H9 (cell line): ENCODE measurements at regions not wholly inside any gene's neighbourhood (a gene's known extent, or its start where the extent isn't known, plus 50 kb on each side); places are given as distances from the start of the nearest gene placed in this dataset.

Experiments used
- DNase-seq: peaks from one replicate; pipeline ENCODE4 v3.0.0-alpha.2; 2017
- H2AFZ ChIP-seq: one replicate; pipeline ENCODE4 v1.6.1; 2013; ENCODE audit warnings: mild to moderate bottlenecking, low read length, control low read depth, moderate library complexity
- H2AK5ac ChIP-seq: 2 replicates; pipeline ENCODE4 v1.6.1; 2013; ENCODE audit warnings: low read length, control low read depth, mixed read lengths; ENCODE audit not compliant: insufficient read length
- H2BK120ac ChIP-seq: one replicate; pipeline ENCODE4 v1.6.1; 2013; ENCODE audit warnings: low read depth, mild to moderate bottlenecking, low read length, control low read depth, inconsistent platforms; ENCODE audit not compliant: poor library complexity, severe bottlenecking
- H2BK12ac ChIP-seq: 2 replicates; pipeline ENCODE4 v1.6.1; 2013; ENCODE audit warnings: low read length, control low read depth, mixed read lengths, low read depth; ENCODE audit not compliant: insufficient read length
- H2BK15ac ChIP-seq: 2 replicates; pipeline ENCODE4 v1.6.1; 2013; ENCODE audit warnings: low read depth, low read length, control low read depth
- H2BK20ac ChIP-seq: one replicate; pipeline ENCODE4 v1.6.1; 2013; ENCODE audit warnings: low read depth, mild to moderate bottlenecking, low read length, control low read depth, inconsistent platforms; ENCODE audit not compliant: poor library complexity, severe bottlenecking
- H2BK5ac ChIP-seq: 2 replicates; pipeline ENCODE4 v1.6.1; 2013; ENCODE audit warnings: low read length, control low read depth, mixed read lengths; ENCODE audit not compliant: insufficient read length
- H3K14ac ChIP-seq: 2 replicates; pipeline ENCODE4 v1.6.1; 2013; ENCODE audit warnings: low read length, control low read depth; ENCODE audit not compliant: insufficient read depth
- H3K18ac ChIP-seq: 2 replicates; pipeline ENCODE4 v1.6.1; 2013; ENCODE audit warnings: low read depth, mild to moderate bottlenecking, mixed read lengths, low read length, control low read depth; ENCODE audit not compliant: insufficient read length
- H3K23ac ChIP-seq: 2 replicates; pipeline ENCODE4 v1.6.1; 2013; ENCODE audit warnings: low read length, control low read depth, mixed read lengths, low read depth; ENCODE audit not compliant: insufficient read length
- H3K23me2 ChIP-seq: 2 replicates; pipeline ENCODE4 v1.6.1; 2013; ENCODE audit warnings: low read depth, mild to moderate bottlenecking, mixed read lengths, low read length, control low read depth; ENCODE audit not compliant: insufficient read length, poor library complexity, severe bottlenecking
- H3K27ac ChIP-seq: 2 replicates; pipeline ENCODE4 v1.5.1; 2013; ENCODE audit warnings: low read length, control low read depth, mixed read lengths, low read depth; ENCODE audit not compliant: insufficient read length
- H3K27me3 ChIP-seq: 2 replicates; pipeline ENCODE4 v1.6.1; 2013; ENCODE audit warnings: low read length, control low read depth, inconsistent platforms; ENCODE audit not compliant: insufficient read depth
- H3K4ac ChIP-seq: 2 replicates; pipeline ENCODE4 v1.6.1; 2013; ENCODE audit warnings: low read depth, mild to moderate bottlenecking, control low read depth, inconsistent platforms, low read length, moderate library complexity
- H3K4me1 ChIP-seq: 2 replicates; pipeline ENCODE4 v1.6.1; 2013; ENCODE audit warnings: low read length, control low read depth, inconsistent platforms; ENCODE audit not compliant: insufficient read depth
- H3K4me2 ChIP-seq: 2 replicates; pipeline ENCODE4 v1.6.1; 2013; ENCODE audit warnings: low read length, control low read depth, mixed read lengths; ENCODE audit not compliant: insufficient read length, insufficient read depth
- H3K56ac ChIP-seq: 2 replicates; pipeline ENCODE4 v1.6.1; 2013; ENCODE audit warnings: low read depth, mild to moderate bottlenecking, mixed read lengths, low read length, control low read depth; ENCODE audit not compliant: insufficient read length
- H3K79me1 ChIP-seq: 2 replicates; pipeline ENCODE4 v1.6.1; 2013; ENCODE audit warnings: low read depth, mild to moderate bottlenecking, moderate library complexity, low read length, control low read depth, inconsistent platforms; ENCODE audit not compliant: insufficient read depth, poor library complexity, severe bottlenecking
- H3K79me2 ChIP-seq: 2 replicates; pipeline ENCODE4 v1.6.1; 2013; ENCODE audit warnings: low read length, control low read depth, inconsistent platforms; ENCODE audit not compliant: insufficient read depth
- H3K9ac ChIP-seq: 2 replicates; pipeline ENCODE4 v1.6.1; 2013; ENCODE audit warnings: low read length, control low read depth, mixed read lengths; ENCODE audit not compliant: insufficient read length; ENCODE audit errors: extremely low read depth
- H3K9me3 ChIP-seq: one replicate; pipeline ENCODE4 v1.6.1; 2013; ENCODE audit warnings: low read depth, low read length, inconsistent platforms; ENCODE audit not compliant: control insufficient read depth
- H3T11ph ChIP-seq: one replicate; pipeline ENCODE4 v1.6.1; 2013; ENCODE audit warnings: mild to moderate bottlenecking, low read length, control low read depth, inconsistent platforms
- H4K20me1 ChIP-seq: one replicate; pipeline ENCODE4 v1.6.1; 2013; ENCODE audit not compliant: control insufficient read depth, insufficient read length, insufficient read depth
- H4K5ac ChIP-seq: 2 replicates; pipeline ENCODE4 v1.6.1; 2013; ENCODE audit warnings: low read depth, mild to moderate bottlenecking, mixed read lengths, low read length, control low read depth; ENCODE audit not compliant: insufficient read length
- H4K8ac ChIP-seq: replicated peaks from 2 replicates; pipeline ENCODE4 v1.6.1; 2013; ENCODE audit warnings: low read length, control low read depth, mixed read lengths, low read depth; ENCODE audit not compliant: insufficient read length
- H4K91ac ChIP-seq: 2 replicates; pipeline ENCODE4 v1.6.1; 2013; ENCODE audit warnings: low read depth, mild to moderate bottlenecking, moderate library complexity, mixed read lengths, low read length, control low read depth; ENCODE audit not compliant: insufficient read length
- H3K27ac Mint-ChIP-seq, 3 experiments: 2 replicates in 2 of 3; 3 replicates in 1 of 3; pipeline ENCODE4 v1.8.0; 2020 to 2021; ENCODE audit warnings: mixed read lengths in 3 of 3, mild to moderate bottlenecking in 1 of 3, moderate library complexity in 1 of 3
- H3K27me3 Mint-ChIP-seq: 2 replicates; pipeline ENCODE4 v1.8.0; 2021; ENCODE audit warnings: low read depth, mild to moderate bottlenecking, moderate library complexity, mixed read lengths
- H3K36me3 Mint-ChIP-seq, 3 experiments: 2 replicates in 2 of 3; 3 replicates in 1 of 3; pipeline ENCODE4 v1.8.0; 2020 to 2021; ENCODE audit warnings: low read depth in 3 of 3, mixed read lengths in 3 of 3; ENCODE audit not compliant: insufficient read depth in 1 of 3
- H3K4me1 Mint-ChIP-seq, 2 experiments: 2 replicates each; pipeline ENCODE4 v1.8.0; 2020; ENCODE audit warnings: mixed read lengths in 2 of 2
- H3K4me3 Mint-ChIP-seq, 2 experiments: 2 replicates in 1 of 2; 3 replicates in 1 of 2; pipeline ENCODE4 v1.8.0; 2020 to 2021; ENCODE audit warnings: mild to moderate bottlenecking in 2 of 2, mixed read lengths in 2 of 2, moderate library complexity in 1 of 2
- H3K9me3 Mint-ChIP-seq, 2 experiments: 2 replicates in 1 of 2; 3 replicates in 1 of 2; pipeline ENCODE4 v1.8.0; 2020; ENCODE audit warnings: mild to moderate bottlenecking in 2 of 2, mixed read lengths in 2 of 2, moderate library complexity in 1 of 2
- CTCF ChIP-seq: fragments of 200-600 bp; sonication (generic); conservative IDR thresholded peaks from 3 replicates; pipeline ENCODE4 v1.8.0; 2021; ENCODE audit warnings: antibody characterized with exemption, mild to moderate bottlenecking
- WGBS: extraction: QIAGEN DNeasy Blood & Tissue Kit; methylation state at CpG from one replicate; pipeline ENCODE4 v1.1.7; 2013; ENCODE audit warnings: missing lambda C conversion rate, low lambda C conversion rate, mixed read lengths; ENCODE audit not compliant: insufficient read length; ENCODE audit errors: extremely low coverage; 5-methylcytosine and 5-hydroxymethylcytosine counted together

DNA sequence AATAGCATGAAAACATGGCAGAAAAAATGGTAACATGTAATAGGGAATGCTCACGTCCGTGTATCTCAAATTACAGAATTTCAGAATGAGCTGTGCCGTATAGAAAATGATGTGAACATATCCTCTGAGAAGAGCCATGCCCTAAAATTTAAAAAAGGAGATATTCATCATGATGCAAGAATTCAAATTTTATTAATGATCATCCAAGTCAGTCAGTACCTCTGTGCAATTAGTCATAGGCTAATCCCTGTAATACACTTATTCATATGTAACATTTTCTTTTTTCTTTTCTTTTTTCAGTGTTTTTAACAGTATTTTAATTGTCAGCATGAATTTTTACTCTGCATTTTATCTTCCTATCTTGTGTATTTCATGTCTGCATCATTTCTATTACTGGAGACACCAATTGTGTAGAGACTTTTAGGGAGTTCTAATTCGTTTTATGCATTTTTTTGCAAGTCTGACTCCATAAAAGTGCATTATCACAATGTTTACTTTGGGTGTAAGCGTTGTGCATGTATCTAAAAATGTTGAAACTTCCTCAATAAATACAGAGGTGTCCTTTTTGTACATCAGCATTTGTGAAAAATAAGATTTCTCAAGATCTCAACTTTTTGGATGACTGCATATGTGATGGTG lies 1103.7 kb upstream of the CELF2 start:
- peaks cover 2 to 12% (median 3%) of the 10 kb centered on the region in 3 experiments; a peak in 5 of 7 replicates for H3K36me3 Mint-ChIP-seq
- Histone ChIP-seq H3T11ph (no peak overlapping the region), H3K9me3 (no peaks in the 10 kb centered on the region), H3K56ac (no peak overlapping the region), H4K8ac (no peak overlapping the region), H3K23ac (no peak overlapping the region), H3K4me1 (peaks cover 4% of the 10 kb centered on the region; the same call in 1 of the 2 replicates), H3K14ac (no peak overlapping the region), H3K27me3 (no peaks in the 10 kb centered on the region), H3K18ac (no peak overlapping the region), H3K4ac (no peak overlapping the region), H2AFZ (no peak overlapping the region), H4K5ac (no peak overlapping the region), H4K20me1 (no peaks in the 10 kb centered on the region), H2BK20ac (no peak overlapping the region), H3K27ac (no peak overlapping the region), H2BK15ac (no peak overlapping the region), H3K4me2 (no peak overlapping the region), H3K9ac (no peak overlapping the region), H2AK5ac (no peak overlapping the region), H3K79me1 (no peaks in the 10 kb centered on the region), H3K79me2 (no peaks in the 10 kb centered on the region), H4K91ac (no peak overlapping the region), H3K23me2 (no peaks in the 10 kb centered on the region), H2BK12ac (no peak overlapping the region), H2BK5ac (no peak overlapping the region), H2BK120ac (no peak overlapping the region)
- H3K27me3 Mint-ChIP-seq = no peaks in the 10 kb centered on the region
- H3K9me3 Mint-ChIP-seq = peaks cover 0 to 5% of the 10 kb centered on the region in 2 experiments; a peak in 3 of 5 replicates
- H3K4me3 Mint-ChIP-seq = no peak overlapping the region; a peak in 1 of 5 replicates
- no peak for DNase-seq
- TF ChIP-seq CTCF = no peak
- WGBS = no CpG with 5 or more reads among the region's 5 CpGs
- no peak overlapping the region for H3K27ac Mint-ChIP-seq
- H3K4me1 Mint-ChIP-seq = peaks cover 19 to 22% of the 10 kb centered on the region in 2 experiments
